Myocyte (in vitro differentiated cells): ENCODE measurements at regions not wholly inside any gene's neighbourhood (a gene's known extent, or its start where the extent isn't known, plus 50 kb on each side); places are given as distances from the start of the nearest gene placed in this dataset.
"Not testable (repeated sequence)": the region's sequence is repeated elsewhere in the genome, so short reads cannot be mapped to it uniquely, and the experiment has no call there.

ENCODE experiments used
- DNase-seq: peaks from one replicate; pipeline ENCODE4 v3.0.0-alpha.2; 2012; ENCODE audit warnings: low read depth

DNA sequence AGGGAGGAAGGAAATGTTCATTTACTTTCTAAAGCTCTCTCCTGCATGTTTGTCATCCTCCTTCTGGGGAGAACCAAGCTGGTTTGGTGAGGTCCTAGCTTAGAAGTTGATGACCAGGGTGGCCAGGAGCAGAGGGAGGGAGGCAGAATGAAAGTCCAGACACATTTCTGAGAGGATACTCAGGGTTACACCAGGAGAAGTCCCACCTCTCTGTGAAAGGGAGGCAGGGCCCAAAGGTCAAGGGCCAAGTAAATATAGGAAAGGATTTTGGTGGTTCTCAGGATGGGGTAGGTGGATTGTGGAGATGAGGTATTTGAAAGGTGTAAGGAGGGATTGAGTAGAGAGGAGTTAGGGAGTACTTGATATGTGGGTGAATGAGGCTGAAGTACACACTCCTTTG, 58.0 kb upstream of the FBXO11 start:
- DNase-seq, result no peak

DNA sequence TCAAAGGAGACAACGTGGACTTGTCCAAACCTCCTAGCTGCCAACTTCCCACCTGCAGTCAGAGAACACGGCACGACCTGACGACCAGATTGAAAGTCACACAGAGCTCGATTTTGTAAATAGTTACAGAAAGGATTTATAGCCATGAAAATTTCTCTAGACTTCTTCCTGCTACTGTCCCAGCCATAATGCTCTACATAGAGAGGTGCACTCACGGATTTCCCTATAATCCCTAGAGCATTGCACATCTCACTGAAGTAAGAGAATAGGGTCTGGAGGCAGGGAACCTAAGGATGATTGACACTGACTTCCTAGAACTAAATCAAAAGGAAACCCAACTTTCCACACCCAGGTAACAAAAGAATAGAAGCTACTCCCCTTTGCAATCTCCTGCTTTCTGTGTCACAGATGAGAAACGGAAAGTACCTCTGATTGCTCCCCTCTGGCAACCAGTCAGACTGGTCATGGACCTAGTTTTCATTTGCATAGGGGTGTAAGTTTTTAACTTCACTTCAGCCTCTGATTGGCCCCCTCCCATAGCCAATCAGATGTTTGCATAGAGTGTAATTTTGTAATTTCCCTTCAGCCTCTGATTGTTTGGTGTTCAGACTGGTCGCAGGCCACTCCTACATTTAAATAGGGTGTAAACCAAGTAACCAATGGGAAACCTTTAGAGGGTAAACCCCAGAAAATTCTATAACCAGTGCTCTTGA, 58.6 kb upstream of the FBXO11 start:
- no peak for DNase-seq

- DNase-seq, result not testable (repeated sequence)
Measured at GRCh38 chr2:47976728-47977127, 70.4 kb upstream of the FBXO11 start.

- peak; percentile 78 for DNase-seq
Measured at GRCh38 chr2:47984041-47984440, 77.7 kb upstream of the FBXO11 start.

DNA sequence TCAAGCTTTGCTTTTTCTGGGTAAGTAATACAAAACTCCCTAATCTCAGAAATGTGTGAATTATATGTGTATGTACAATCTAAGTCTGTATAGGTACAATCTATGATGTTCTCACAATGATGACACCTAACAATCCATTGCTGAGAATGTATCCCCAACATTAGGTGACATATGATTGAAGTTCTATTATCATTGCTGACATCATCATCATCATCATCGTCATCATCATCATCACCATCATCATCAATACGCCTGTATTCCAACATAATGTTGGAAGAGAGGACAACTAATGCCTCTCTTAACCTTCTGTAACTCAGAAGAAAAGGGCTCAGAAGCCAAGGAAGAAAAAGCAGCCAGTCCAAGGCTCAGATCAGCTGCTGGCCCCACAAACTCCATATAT, 84.2 kb upstream of the FBXO11 start:
- no peak for DNase-seq

GRCh38 chr2:47992671-47993070, 86.4 kb upstream of the FBXO11 start:
- DNase-seq, result no peak

- no peak for DNase-seq
Measured at GRCh38 chr2:47996808-47997207, 90.5 kb upstream of the FBXO11 start.

DNA sequence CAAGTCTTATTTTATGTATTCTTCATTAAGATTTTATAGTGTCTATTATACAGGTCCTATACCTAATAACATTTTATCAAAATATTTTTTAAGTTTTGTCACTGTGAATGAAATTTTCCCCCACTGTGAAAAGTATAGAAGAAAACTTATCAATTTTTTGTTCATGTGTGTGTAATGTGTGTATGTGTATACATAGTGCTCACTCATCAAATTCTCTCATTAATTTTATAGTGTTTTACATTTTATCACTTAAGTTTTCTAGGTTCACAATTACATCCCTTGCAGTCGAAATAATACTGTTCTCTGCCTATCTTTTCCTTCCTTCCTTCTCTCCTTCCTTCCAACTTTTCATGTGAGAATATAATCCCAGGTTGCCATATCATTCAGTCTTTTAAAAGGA, 93.2 kb upstream of the FBXO11 start:
- DNase-seq, result no peak

- DNase-seq, result no peak
Measured at GRCh38 chr2:48001498-48001897, 95.2 kb upstream of the FBXO11 start.

- no peak for DNase-seq
Measured at GRCh38 chr2:48006094-48006493, 99.8 kb upstream of the FBXO11 start.

- no peak for DNase-seq
Measured at GRCh38 chr2:48007699-48008268, 101.5 kb upstream of the FBXO11 start.

DNA sequence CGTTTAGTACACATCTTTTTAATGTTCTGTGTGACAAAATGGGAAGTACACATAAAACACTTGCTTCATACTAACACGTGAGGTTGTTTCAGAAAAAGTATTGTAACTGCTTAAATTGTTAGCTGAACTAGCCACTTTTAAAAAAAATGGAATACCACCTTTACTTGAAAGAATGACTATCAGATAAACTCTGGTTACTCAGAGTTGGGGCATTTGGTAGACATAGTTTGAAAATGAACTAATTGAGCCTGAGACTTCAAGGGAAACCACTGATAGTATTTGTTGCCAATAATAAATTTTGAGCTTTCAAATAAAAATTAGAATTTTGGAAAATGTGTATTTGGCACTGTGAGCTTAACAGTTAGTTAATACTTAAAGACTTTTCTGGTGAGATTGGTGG, 103.0 kb upstream of the FBXO11 start:
- DNase-seq, result no peak

GRCh38 chr2:48015421-48015820, 109.1 kb upstream of the FBXO11 start:
- no peak for DNase-seq

- DNase-seq, result no peak
Measured at GRCh38 chr2:48016225-48017019, 110.1 kb upstream of the FBXO11 start.

DNA sequence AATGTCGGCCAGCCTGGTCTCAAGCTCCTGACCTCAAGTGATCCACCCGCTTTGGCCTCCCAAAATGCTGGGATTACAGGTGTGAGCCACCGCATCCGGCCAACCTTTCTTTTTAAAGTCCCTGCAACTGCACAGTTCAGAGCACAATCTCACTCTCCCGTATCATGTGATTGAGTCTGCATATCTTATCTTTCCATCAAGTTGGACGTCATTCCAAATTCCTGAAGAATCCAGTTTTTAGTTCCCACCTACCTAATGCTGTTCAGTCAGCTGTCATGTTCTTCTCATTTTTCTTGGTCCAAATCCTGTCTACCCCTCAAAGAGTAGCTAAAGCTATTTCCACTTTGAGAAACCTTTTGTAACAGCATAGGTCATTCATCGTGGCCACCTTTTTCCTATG, 110.8 kb upstream of the FBXO11 start:
- no peak for DNase-seq

DNA sequence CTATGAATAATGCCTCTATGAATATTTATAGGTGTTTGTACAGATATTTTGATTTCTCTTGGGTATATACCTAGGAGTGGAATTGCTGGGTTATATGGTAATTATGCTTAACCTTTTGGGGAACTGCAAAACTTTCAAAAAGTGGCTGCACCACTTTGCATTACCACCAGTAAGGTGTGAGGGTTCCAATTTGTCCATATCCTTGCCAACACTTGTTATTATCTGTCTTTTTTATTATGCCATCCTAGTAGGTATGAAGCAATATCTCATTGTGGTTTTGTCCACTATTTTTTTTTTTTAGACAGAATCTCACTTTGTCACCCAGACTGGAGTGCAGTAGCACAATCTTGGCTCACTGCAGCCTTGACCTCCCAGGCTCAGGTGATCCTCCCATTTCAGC, 112.2 kb upstream of the FBXO11 start:
- no peak for DNase-seq

DNA sequence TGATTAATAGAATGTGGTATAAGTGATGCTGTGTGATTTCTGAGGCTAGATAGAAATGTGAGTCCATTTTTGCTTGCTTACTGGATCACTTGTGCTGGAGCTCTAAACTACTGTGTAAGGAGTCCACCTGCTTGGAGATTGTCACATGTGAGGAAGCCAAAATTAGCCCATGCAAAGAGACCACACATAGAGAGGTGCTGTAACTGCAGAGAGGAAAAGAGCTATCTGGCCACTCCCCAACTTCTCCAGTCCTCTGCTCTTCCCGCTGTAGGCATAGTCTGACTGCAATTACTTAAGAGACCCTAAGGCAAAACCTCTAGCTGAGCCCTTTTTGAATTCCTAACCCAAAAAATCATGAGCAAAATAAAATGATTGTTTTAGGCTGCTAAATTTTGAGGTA, 120.6 kb upstream of the FBXO11 start:
- peak; percentile 40 for DNase-seq

- DNase-seq, result no peak
Measured at GRCh38 chr2:48032765-48033164, 126.5 kb upstream of the FBXO11 start.

GRCh38 chr2:48034295-48034694, 128.0 kb upstream of the FBXO11 start:
- no peak for DNase-seq

GRCh38 chr2:48036312-48036711, 130.0 kb upstream of the FBXO11 start:
- DNase-seq, result no peak

DNA sequence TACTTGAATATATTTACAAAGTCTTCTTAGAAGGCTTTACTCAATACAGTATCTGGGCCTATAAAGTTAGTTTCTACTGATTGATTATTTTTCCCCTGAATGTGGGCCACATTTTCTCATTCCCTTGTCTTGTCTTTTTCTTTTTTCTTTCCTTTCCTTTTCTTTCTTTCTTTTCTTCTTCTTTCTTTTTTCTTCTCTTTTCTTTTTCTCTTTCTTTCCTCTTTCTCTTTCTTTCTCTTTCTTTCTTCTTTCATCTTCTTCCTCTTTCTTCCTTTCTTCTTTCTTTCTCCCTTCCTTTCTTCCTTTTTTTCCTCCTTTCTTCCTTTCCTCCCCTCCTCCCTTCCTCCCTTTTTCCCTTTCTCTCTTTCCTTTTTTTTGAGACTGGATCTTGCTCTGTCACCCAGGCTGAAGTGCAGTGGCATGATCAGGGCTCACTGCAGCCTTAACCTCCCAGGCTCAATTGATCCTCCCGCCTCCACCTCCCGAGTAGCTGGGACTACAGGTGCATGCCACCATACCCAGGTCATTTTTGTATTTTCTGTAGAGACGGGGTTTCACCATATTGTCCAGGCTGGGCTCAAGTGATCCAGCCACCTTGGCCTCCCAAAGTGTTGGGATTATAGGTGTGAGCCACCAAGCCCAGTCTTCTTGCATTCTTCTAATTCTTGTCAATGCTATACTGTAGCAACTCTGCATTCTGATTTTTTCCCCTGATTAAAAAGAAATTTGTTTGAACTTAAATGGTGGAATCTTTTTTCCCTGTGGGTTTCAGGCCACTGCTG, 133.1 kb upstream of the FBXO11 start:
- no peak for DNase-seq
